Activated B cell treated with CpG ODN at 0.5 μM for 24 hours (primary cell): ENCODE measurements at regions not wholly inside any gene's neighbourhood (a gene's known extent, or its start where the extent isn't known, plus 50 kb on each side); places are given as distances from the start of the nearest gene placed in this dataset.
"Not testable (repeated sequence)": the region's sequence is repeated elsewhere in the genome, so short reads cannot be mapped to it uniquely, and the experiment has no call there.

ENCODE experiments used
- ATAC-seq: fragments of 200-7000 bp; cut with Tn5 transposase; one replicate; pipeline ENCODE4 v1.10.0; 2021; ENCODE audit warnings: low read depth, mild to moderate bottlenecking, moderate library complexity
- CTCF ChIA-PET: fragments of 350-600 bp; sonication (Branson Sonifier 250); formaldehyde crosslinking; loops from one replicate; lab custom pipeline; 2021; ENCODE audit warnings: antibody characterized with exemption; lab: Charles Lee
- POLR2A ChIA-PET: fragments of 350-600 bp; sonication (Branson Sonifier 250); formaldehyde crosslinking; loops from one replicate; lab custom pipeline; 2021; ENCODE audit warnings: antibody characterized with exemption; lab: Charles Lee
- DNase-seq: peaks from one replicate; pipeline ENCODE4 v3.0.0; 2022
- H3K27ac Mint-ChIP-seq: one replicate; pipeline ENCODE4 v1.8.0; 2020; ENCODE audit warnings: mixed read lengths
- H3K27me3 Mint-ChIP-seq: one replicate; pipeline ENCODE4 v1.8.0; 2021; ENCODE audit warnings: mixed read lengths
- H3K36me3 Mint-ChIP-seq: one replicate; pipeline ENCODE4 v1.8.0; 2021; ENCODE audit warnings: low read depth, mixed read lengths
- H3K4me1 Mint-ChIP-seq: one replicate; pipeline ENCODE4 v1.8.0; 2021; ENCODE audit warnings: mixed read lengths
- H3K4me3 Mint-ChIP-seq: one replicate; pipeline ENCODE4 v1.8.0; 2020; ENCODE audit warnings: mild to moderate bottlenecking, mixed read lengths
- H3K9me3 Mint-ChIP-seq: one replicate; pipeline ENCODE4 v1.8.0; 2020; ENCODE audit warnings: mixed read lengths
- intact Hi-C: fragments of 100-400 bp; cut with micrococcal nuclease; formaldehyde crosslinking; loops from one replicate; pipeline ENCODE4 v1.15.1; 2024

DNA sequence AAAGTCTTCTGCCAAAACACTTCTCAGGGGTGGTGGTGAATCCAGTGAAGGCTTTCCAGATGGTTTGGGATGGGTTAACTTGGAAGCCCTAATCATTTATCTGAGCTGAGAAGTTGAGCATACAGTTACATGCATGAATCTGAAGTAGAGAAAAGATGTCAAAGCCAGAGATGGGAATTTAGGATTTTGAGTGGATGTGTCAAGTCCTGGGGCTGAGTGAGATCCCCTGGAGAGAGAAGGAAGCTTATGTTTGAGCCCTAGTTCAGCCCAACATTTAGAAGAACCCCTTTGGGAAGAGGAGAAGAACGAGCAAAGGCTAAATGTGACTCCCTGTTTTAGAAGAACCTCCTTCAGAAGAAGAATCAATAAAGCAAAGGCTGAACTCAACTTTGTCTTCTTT is 129.1 kb upstream of the TPTE start:
- H3K4me1 Mint-ChIP-seq, intact Hi-C loops, H3K27ac Mint-ChIP-seq, DNase-seq, CTCF ChIA-PET, H3K9me3 Mint-ChIP-seq, H3K27me3 Mint-ChIP-seq, ATAC-seq, POLR2A ChIA-PET, H3K4me3 Mint-ChIP-seq, H3K36me3 Mint-ChIP-seq: not testable (repeated sequence)

DNA sequence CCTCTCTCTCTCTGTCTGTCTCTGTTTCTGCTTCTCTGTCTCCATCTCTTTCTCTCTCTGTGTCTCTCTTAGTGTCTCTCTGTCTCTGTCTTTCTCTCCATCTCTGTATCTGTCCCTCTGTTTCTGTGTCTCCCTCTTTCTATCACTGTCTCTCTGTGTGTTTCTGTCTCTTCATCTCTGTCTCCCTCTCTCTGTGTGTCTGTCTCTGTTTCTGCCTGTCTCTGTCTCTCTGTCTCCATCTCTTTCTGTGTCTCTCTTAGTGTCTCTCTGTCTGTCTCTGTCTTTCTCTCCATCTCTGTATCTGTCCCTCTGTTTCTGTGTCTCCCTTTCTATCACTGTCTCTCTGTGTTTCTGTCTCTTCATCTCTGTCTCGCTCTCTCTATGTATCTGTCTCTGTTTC is 125.4 kb upstream of the TPTE start:
- H3K4me3 Mint-ChIP-seq, POLR2A ChIA-PET, intact Hi-C loops, H3K36me3 Mint-ChIP-seq, H3K9me3 Mint-ChIP-seq, ATAC-seq, H3K4me1 Mint-ChIP-seq, H3K27ac Mint-ChIP-seq, H3K27me3 Mint-ChIP-seq, CTCF ChIA-PET, DNase-seq: not testable (repeated sequence)

DNA sequence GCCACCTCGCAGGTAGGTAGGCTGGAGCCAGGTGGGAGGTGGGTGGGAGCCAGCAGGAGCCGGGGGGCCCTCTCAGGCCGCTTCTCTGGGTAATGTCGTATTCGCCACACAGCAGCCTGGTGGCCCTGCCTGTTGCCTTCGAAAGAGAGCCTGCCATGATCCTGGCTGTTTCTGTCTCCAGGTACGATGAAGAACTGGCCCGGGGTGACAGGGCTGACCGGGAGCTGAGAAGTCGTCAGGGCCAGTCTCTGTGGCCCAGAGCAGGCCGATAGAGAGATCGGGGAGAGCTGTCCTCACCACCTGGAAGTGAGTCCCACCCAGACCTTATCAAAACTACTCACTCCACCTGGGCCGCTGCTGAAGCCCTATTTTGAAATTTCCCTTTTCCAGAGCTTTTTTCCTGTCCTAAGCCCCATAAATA is 123.9 kb upstream of the TPTE start:
- DNase-seq, H3K4me3 Mint-ChIP-seq, POLR2A ChIA-PET, H3K4me1 Mint-ChIP-seq, ATAC-seq, CTCF ChIA-PET, H3K9me3 Mint-ChIP-seq, H3K27ac Mint-ChIP-seq, H3K36me3 Mint-ChIP-seq, intact Hi-C loops, H3K27me3 Mint-ChIP-seq: not testable (repeated sequence)

DNA sequence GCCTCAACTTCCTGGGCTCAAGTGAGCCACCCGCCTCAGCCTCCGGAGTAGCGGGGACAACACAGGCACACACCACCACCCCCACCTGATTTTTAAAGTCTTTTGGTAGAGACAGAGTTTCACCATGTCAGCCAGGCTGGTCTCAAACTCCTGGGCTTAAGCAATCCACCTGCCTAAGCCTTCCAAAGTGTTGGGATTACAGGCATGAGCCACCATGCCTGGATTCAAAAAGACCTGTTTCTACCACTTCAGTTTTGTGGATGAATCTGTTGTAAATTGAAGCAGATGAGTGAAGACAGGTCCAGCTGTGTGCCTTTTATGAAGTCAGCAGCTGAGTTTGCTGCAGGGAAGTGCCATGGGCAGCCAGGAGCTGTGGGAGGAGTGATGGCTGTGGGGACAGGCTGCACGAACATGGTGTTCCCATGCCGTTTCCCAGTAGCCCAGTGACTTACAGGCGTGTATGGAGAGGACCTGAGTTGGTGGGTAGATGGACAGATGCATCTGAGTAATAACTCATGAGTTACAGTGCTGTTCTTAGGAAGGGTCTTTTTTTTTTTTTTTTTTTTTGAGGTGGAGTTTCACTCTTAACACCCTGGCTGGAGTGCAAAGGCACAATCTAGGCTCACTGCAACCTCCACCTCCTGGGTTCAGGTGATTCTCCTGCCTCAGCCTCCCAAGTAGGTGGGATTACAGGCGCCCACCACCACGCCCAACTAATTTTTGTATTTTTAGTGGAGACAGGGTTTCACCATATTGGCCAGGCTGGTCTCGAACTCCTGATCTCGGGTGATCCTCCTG is 122.5 kb upstream of the TPTE start:
- H3K9me3 Mint-ChIP-seq, H3K27me3 Mint-ChIP-seq, H3K4me1 Mint-ChIP-seq, H3K4me3 Mint-ChIP-seq, DNase-seq, ATAC-seq, H3K36me3 Mint-ChIP-seq, intact Hi-C loops, POLR2A ChIA-PET, CTCF ChIA-PET, H3K27ac Mint-ChIP-seq: not testable (repeated sequence)

DNA sequence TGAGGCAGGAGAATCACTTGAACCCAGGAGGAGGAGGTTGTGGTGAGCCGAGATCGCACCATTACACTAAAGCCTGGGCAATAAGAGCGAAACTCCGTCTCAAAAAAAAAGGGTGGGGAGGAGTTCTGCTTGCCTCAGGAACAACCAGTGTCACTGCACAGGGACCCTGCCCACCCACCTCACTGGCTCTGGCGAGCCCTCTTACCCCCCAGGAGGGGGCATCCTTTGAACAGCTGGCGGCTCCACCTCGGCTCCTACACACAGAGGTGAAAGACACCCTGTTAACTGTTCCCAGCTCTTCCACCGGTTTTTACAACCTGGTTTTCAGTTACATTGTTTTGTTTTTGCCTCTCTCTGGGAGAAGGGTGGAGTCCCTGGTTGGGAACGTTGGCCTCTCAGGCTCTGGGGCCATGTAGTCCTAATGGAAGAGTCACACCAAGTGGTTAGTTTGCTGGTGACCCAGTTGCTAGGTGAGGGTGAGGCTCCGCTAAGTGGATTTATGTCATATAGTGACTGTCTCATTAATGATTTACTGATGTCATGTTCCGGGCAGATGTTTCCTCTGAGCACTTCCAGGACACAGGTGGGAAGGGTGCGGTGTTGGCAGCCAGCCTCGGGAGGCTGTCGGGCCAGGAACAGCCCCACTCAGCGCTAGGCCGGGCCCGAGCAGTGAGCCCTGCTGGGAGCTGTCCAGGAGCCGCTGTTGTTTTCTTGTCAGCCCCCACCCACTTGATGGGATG is 120.6 kb upstream of the TPTE start:
- H3K36me3 Mint-ChIP-seq, DNase-seq, POLR2A ChIA-PET, ATAC-seq, H3K9me3 Mint-ChIP-seq, H3K27ac Mint-ChIP-seq, CTCF ChIA-PET, intact Hi-C loops, H3K4me1 Mint-ChIP-seq, H3K27me3 Mint-ChIP-seq, H3K4me3 Mint-ChIP-seq: not testable (repeated sequence)

DNA sequence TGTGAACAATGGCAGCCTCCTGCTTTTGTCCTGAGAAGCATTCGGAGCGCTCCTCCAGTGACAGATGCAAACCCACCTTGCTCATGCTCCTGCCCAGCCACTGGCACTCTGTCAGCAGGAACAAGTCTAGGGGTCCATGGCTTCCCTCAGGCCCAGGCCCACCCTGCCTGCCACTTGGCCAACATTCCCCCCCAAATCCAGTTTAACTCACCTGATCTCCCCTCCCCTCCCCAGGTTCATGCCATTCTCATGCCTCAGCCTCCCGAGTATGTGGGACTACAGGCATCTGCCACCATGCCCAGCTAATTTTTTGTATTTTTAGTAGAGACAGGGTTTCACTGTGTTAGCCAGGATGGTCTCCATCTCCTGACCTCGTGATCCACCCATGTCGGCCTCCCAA is 118.9 kb upstream of the TPTE start:
- H3K27ac Mint-ChIP-seq, H3K27me3 Mint-ChIP-seq, DNase-seq, CTCF ChIA-PET, H3K4me1 Mint-ChIP-seq, intact Hi-C loops, H3K36me3 Mint-ChIP-seq, H3K4me3 Mint-ChIP-seq, POLR2A ChIA-PET, ATAC-seq: not testable (repeated sequence)
- peaks cover 10% of the 10 kb centered on the region for H3K9me3 Mint-ChIP-seq

DNA sequence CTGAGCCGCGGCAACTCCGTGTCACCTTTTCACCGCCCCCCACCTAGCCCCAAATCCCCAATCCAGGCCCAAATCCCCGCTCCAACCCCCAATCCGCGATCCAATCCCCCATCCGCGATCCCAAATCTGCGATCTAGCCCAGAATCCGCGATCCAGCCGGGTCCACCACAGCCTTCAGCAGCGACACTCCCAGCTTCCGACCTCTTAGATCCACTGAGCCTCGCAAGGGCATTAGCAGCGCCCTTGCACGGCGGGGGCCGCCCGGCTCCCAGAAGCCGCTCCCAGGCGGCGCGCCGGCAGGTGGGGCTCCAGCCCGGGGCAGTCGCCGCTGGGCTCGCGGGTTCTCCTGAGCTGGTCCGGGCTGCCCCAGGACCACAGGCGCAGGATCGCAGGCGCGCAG is 116.1 kb upstream of the TPTE start:
- H3K27me3 Mint-ChIP-seq, POLR2A ChIA-PET, DNase-seq, ATAC-seq, H3K4me3 Mint-ChIP-seq, H3K36me3 Mint-ChIP-seq, H3K9me3 Mint-ChIP-seq, H3K4me1 Mint-ChIP-seq, CTCF ChIA-PET, H3K27ac Mint-ChIP-seq, intact Hi-C loops: not testable (repeated sequence)

DNA sequence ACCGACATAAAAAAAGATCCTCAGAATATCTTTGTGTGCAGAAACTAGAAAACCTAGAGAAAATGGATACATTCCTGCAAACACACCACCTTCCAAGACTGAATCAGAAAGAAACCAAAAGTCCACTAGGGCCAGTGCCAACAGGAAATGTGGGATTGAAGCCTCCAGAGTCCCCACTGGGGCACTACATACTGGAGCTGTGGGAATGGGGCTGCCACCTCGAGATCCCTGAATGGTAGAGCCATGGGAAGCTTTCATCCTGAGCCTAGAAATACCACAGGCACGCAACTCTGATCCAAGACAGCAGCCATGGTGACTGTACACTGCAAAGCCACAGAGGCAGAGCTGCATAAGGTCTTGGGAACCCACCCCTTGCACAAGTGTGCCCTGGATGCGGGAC is 111.6 kb upstream of the TPTE start:
- H3K27ac Mint-ChIP-seq, H3K4me3 Mint-ChIP-seq, POLR2A ChIA-PET, intact Hi-C loops, H3K27me3 Mint-ChIP-seq, H3K9me3 Mint-ChIP-seq, DNase-seq, H3K36me3 Mint-ChIP-seq, H3K4me1 Mint-ChIP-seq, CTCF ChIA-PET, ATAC-seq: not testable (repeated sequence)

DNA sequence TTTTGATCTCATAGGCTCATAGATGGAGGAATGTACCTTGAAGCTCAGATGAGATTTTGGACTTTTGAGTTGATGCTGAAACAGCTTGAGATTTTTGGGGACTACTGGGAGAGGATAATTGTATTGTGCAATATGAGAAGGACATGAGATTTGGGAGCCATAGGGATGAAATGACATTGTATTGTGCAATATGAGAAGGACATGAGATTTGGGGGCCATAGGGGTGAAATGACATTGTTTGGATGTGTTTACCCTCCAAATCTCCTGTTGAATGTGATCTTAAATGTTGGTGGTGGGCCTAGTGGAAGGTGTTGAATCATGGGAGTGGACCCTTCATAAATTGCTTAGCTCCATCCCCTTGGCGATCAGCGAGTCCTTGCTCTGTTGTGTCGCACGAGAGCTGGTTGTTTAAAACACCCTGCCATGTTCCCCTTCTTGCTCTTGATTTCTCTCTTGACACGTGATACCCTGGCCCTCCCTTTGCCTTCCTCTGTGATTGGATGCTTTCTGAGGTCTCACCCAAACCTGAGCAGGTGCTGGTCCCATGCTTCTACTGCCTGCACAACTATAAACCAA is 110.9 kb upstream of the TPTE start:
- H3K4me1 Mint-ChIP-seq, H3K27me3 Mint-ChIP-seq, DNase-seq, ATAC-seq, H3K9me3 Mint-ChIP-seq, POLR2A ChIA-PET, H3K4me3 Mint-ChIP-seq, intact Hi-C loops, H3K36me3 Mint-ChIP-seq, H3K27ac Mint-ChIP-seq, CTCF ChIA-PET: not testable (repeated sequence)

DNA sequence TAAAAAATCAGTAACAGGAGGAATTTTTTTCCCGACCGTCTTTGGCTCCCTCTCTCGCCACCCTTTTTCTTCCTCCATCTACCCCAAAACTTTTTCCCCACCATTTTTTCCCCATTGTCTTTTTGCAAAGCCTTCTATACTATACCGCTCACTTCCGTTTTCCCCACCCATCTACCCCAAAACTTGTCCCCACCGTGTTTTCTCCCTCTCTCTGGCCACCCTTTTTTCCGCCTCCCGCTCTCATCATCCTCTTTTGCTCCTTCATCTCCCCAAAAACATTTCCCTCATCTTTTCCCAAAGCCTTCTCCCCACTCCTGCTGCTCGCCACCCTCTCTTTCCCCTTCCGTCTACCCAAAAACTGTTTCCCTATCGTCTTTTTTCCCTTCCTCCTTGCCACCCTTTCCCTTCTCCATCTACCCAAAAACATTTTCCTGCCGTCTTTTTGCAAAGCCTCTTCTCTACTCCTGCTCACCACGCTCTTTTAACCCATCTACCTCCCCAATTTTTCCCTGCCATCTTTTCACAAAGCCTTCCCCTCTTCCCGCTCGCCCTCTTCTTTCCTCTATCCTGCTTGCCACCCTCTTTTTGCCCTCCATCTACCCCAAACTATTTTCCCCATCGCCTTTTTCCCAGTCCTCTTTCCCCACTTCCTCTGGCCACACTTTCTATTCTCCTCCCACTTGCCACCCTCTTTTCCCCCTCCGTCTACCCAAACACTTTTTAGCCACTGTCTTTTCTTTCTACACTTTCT is 109.4 kb upstream of the TPTE start:
- H3K36me3 Mint-ChIP-seq, intact Hi-C loops, POLR2A ChIA-PET, ATAC-seq, H3K4me1 Mint-ChIP-seq, CTCF ChIA-PET, H3K9me3 Mint-ChIP-seq, H3K27me3 Mint-ChIP-seq, DNase-seq, H3K27ac Mint-ChIP-seq, H3K4me3 Mint-ChIP-seq: not testable (repeated sequence)

DNA sequence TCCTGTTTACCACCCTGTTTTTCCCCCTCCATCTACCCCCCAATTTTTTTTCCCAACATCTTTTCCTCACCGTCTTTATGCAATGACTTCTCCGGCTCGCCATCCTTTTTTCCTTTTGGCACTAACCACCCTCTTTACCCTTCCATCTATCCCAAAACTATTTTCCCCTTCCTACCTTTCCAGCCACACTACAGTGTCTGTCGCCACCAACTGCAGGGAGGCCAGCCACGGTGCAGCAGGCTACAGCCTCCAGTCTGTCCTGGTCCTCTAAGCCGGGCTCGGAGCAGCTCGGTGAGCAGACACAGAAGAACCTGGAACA is 108.5 kb upstream of the TPTE start:
- DNase-seq, intact Hi-C loops, ATAC-seq, H3K27me3 Mint-ChIP-seq, CTCF ChIA-PET, H3K36me3 Mint-ChIP-seq, H3K27ac Mint-ChIP-seq, H3K9me3 Mint-ChIP-seq, H3K4me3 Mint-ChIP-seq, H3K4me1 Mint-ChIP-seq, POLR2A ChIA-PET: not testable (repeated sequence)
